Adrenal gland (tissue), 9 donors: ENCODE measurements at regions not wholly inside any gene's neighbourhood (a gene's known extent, or its start where the extent isn't known, plus 50 kb on each side); places are given as distances from the start of the nearest gene placed in this dataset.

ENCODE experiments used
- DNase-seq, 7 donors: peaks; one replicate each; pipeline ENCODE4 v3.0.0-alpha.2; 2019 to 2020
- H3K27ac ChIP-seq, 5 donors: fragments of 200-600 bp; sonication (generic) in 4 of 5; 1 replicate in 3 of 5; 2 replicates in 2 of 5; pipeline versions ENCODE4 v1.5.1 to v1.8.0; 2016 to 2020; ENCODE audit warnings: mild to moderate bottlenecking in 1 of 5
- H3K27me3 ChIP-seq: fragments of 200-600 bp; 2 replicates; pipeline ENCODE4 v1.8.0; 2021
- H3K36me3 ChIP-seq, 2 donors: fragments of 200-600 bp; replicated peaks in 1 of 2; 1 replicate in 1 of 2; 2 replicates in 1 of 2; pipeline versions ENCODE4 v1.5.1 to v1.8.0; 2018 to 2022
- H3K4me1 ChIP-seq, 2 donors: fragments of 200-600 bp; replicated peaks in 1 of 2; 1 replicate in 1 of 2; 2 replicates in 1 of 2; pipeline versions ENCODE4 v1.5.1 to v1.8.0; 2018 to 2021
- H3K4me3 ChIP-seq, 4 donors: fragments of 200-600 bp; sonication (generic) in 3 of 4; one replicate each; pipeline ENCODE4 v1.5.1; 2016 to 2018
- H3K9me3 ChIP-seq, 3 donors: fragments of 200-600 bp; sonication (generic) in 1 of 3; replicated peaks in 1 of 3; 1 replicate in 2 of 3; 2 replicates in 1 of 3; pipeline versions ENCODE4 v1.5.1 to v1.8.0; 2016 to 2021
- POLR2A ChIP-seq, 2 donors: fragments of 450-650 bp; IDR thresholded peaks; one replicate each; pipeline ENCODE4 v1.6.1; 2017; ENCODE audit warnings: antibody characterized with exemption in 2 of 2, mild to moderate bottlenecking in 2 of 2, moderate library complexity in 1 of 2
- WGBS, 4 donors: extraction: QIAGEN DNeasy Blood & Tissue Kit in 2 of 4; methylation state at CpG; one replicate each; pipeline versions ENCODE4 v1.1.5 to v1.1.7; 2013 to 2017; 5-methylcytosine and 5-hydroxymethylcytosine counted together
- intact Hi-C, 2 donors: fragments of 100-400 bp; cut with DNase I; formaldehyde crosslinking; loops; one replicate each; pipeline versions ENCODE4 v1.14.1 to v1.15.0; 2022 to 2023
- TF ChIP-seq, protein P1 (sequence below), 6 experiments: fragments of 450-650 bp in 4 of 6; fragments of 200-600 bp in 2 of 6; sonication (generic) in 1 of 6; IDR thresholded peaks; 1 replicate in 5 of 6; 2 replicates in 1 of 6; pipeline versions ENCODE4 v1.5.1 to v1.8.0; 2016 to 2021; ENCODE audit warnings: antibody characterized with exemption in 6 of 6, mild to moderate bottlenecking in 2 of 6, moderate library complexity in 1 of 6
- donor health status: healthy with polysubstance abuse.
- donor health status: Bipolar disorder and iron deficiency.
- donor health status: DM: yes; HTN: yes; CAD: no.
- donor health status: DM: no; HTN: no; CAD: no.
- donor health status: DM: no; HTN: no; CAD: no.

DNA sequence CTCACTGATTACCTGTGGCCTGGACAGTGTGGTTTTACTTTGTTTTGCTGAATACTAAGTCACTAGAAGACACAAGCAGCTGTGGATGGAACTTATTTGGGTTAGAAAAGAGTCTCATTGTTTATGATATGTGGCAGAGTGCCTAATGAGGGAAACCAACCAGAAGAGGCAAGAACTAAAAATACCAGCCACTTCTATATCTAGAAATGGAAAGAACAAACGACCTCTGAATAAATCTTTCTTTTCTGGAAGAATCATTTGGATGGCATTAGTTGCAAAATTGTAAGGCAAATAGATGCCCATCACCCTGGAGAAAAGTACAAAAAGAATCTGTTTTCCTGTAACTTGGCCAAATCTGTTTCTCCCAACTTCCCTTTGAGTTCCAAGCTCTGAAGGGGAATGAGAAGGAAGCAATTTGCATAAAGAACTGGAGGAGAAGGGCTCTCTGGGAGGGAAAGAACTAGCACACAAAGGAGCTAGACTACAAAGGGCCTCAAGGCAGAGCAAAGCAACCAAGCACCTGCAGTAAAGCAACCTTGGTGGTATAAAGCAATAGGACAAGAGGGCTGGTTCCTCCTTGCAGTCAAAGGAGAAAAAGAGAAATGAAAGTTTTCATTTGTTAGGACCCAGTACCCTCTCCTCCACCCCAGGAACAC lies 455.4 kb downstream of the CAAP1 start:
- Histone ChIP-seq H3K9me3 (no peaks in the 10 kb centered on the region), H3K27me3 (no peaks in the 10 kb centered on the region), H3K27ac (no peak overlapping the region), H3K36me3 (no peaks in the 10 kb centered on the region), H3K4me1 (no peaks in the 10 kb centered on the region), H3K4me3 (no peak overlapping the region)
- WGBS, 4 donors: 8 to 28% (median 13%) methylated on average over 1 of the region's 1 CpG
- intact Hi-C loops: no loop called here
- no peak for DNase-seq
- no peak for TF ChIP-seq POLR2A (IDR thresholded peaks at IDR 0.05)
- TF ChIP-seq, protein P1, sequence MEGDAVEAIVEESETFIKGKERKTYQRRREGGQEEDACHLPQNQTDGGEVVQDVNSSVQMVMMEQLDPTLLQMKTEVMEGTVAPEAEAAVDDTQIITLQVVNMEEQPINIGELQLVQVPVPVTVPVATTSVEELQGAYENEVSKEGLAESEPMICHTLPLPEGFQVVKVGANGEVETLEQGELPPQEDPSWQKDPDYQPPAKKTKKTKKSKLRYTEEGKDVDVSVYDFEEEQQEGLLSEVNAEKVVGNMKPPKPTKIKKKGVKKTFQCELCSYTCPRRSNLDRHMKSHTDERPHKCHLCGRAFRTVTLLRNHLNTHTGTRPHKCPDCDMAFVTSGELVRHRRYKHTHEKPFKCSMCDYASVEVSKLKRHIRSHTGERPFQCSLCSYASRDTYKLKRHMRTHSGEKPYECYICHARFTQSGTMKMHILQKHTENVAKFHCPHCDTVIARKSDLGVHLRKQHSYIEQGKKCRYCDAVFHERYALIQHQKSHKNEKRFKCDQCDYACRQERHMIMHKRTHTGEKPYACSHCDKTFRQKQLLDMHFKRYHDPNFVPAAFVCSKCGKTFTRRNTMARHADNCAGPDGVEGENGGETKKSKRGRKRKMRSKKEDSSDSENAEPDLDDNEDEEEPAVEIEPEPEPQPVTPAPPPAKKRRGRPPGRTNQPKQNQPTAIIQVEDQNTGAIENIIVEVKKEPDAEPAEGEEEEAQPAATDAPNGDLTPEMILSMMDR (IDR thresholded peaks at IDR 0.05): no peak

DNA sequence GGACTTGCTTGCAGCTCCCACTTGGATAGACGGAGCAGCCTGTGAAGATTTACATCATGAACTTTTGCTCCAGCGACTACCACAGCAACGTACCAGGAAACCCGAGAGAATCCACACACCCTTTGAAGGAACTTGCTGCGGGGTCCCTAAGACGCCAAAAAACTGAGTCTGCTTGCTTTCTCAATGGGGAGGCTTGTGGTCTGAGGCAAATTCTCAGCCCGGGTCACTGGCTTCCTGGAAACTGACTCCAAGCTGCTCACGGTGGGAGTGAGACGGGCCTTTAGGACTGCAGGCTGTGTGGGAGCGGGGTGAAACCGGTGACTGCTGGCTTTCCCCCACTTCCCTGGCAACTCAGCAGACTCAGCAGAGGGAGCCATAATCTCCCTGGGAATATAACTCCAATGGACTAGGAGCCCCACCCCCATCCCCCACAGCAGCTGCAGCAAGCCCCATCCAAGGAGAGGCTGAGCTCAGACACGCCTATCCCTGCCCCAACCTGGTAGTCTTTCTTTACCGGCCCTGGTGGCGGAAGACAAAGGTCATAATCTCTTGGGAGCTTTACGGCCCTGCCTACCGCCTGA lies 466.0 kb downstream of the CAAP1 start:
- intact Hi-C loops: no loop called here
- Histone ChIP-seq H3K4me3 (no peak overlapping the region), H3K27me3 (no peaks in the 10 kb centered on the region), H3K9me3 (no peaks in the 10 kb centered on the region), H3K4me1 (no peaks in the 10 kb centered on the region), H3K27ac (no peak overlapping the region), H3K36me3 (no peaks in the 10 kb centered on the region)
- no peak for TF ChIP-seq POLR2A (IDR thresholded peaks at IDR 0.05)
- TF ChIP-seq, protein P1 (IDR thresholded peaks at IDR 0.05): no peak
- DNase-seq: no peak
- WGBS, 4 donors: 81 to 89% (median 86%) methylated on average over 13 to 16 of the region's 16 CpGs

DNA sequence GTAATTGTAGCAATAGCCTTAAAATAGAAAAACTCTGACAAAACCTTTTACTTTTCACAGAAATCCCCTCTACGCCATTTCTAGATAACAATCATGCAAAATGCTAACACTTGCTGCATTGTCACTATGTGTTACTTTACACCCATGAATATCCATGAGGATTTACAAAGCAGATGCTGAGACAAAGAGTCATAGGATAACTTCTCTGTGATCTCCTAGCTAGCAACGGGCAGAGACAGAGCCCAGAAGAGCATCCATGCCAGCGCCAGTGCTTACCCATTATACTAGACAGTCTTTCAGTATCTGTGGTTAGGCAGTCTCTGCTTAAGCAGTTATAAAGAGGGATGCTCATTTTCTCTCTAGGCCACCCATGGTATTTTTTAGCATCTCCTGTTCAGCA lies 474.1 kb downstream of the CAAP1 start:
- 55 to 75% (median 65%) methylated on average over 3 of the region's 3 CpGs for WGBS, 4 donors
- DNase-seq: no peak

DNA sequence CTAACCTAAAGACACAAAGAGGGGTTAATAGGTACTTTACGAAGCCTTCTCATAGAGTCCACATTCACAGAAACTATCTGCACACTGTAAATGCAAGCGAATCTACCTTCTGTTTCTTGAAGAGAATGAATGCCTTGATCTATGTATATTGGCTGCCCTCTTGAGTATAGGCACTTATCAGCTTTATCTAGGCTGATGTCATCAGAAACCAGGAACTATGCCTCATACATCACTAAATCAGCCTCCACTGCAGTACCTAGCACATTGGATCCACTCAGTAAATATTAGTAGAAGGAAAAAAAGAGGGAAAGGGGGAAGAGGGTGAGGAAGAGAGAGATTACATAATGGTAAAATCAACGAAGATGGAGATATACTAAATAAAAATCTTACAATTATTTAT lies 477.1 kb downstream of the CAAP1 start:
- H3K27me3 ChIP-seq: no peaks in the 10 kb centered on the region
- no peak for DNase-seq
- H3K4me1 ChIP-seq: no peaks in the 10 kb centered on the region
- no peaks in the 10 kb centered on the region for H3K9me3 ChIP-seq
- intact Hi-C loops: no loop called here
- TF ChIP-seq, protein P1 (IDR thresholded peaks at IDR 0.05): no peak
- no peak for TF ChIP-seq POLR2A (IDR thresholded peaks at IDR 0.05)
- no peak overlapping the region for H3K27ac ChIP-seq
- no peak overlapping the region for H3K4me3 ChIP-seq
- H3K36me3 ChIP-seq: no peaks in the 10 kb centered on the region
- WGBS, 4 donors: 44 to 63% (median 59%) methylated on average over 3 of the region's 3 CpGs

More for the DNA sequence above, 474.1 kb downstream of the CAAP1 start:
- H3K36me3 ChIP-seq: no peaks in the 10 kb centered on the region
- no peak overlapping the region for H3K4me3 ChIP-seq
- H3K4me1 ChIP-seq: no peaks in the 10 kb centered on the region
- TF ChIP-seq, protein P1 (IDR thresholded peaks at IDR 0.05): no peak
- TF ChIP-seq POLR2A (IDR thresholded peaks at IDR 0.05): no peak
- intact Hi-C loops: no loop called here
- H3K27me3 ChIP-seq: no peaks in the 10 kb centered on the region
- no peaks in the 10 kb centered on the region for H3K9me3 ChIP-seq
- H3K27ac ChIP-seq: no peak overlapping the region
